Mucosa of descending colon (tissue), 3 donors: ENCODE measurements at regions not wholly inside any gene's neighbourhood (a gene's known extent, or its start where the extent isn't known, plus 50 kb on each side); places are given as distances from the start of the nearest gene placed in this dataset.

Experiments used
- ATAC-seq: fragments of 200-7000 bp; cut with Tn5 transposase; one replicate; pipeline ENCODE4 v1.9.1; 2020; ENCODE audit warnings: mild to moderate bottlenecking, moderate library complexity
- DNase-seq, 3 donors: peaks; one replicate each; pipeline ENCODE4 v3.0.0-alpha.2; 2020
- H3K36me3 ChIP-seq: fragments of 200-600 bp; one replicate; pipeline ENCODE4 v1.8.0; 2021; ENCODE audit warnings: low read depth, mild to moderate bottlenecking
- H3K4me1 ChIP-seq: fragments of 200-600 bp; one replicate; pipeline ENCODE4 v1.8.0; 2021; ENCODE audit warnings: low read depth, mild to moderate bottlenecking
- H3K4me3 ChIP-seq: fragments of 200-600 bp; one replicate; pipeline ENCODE4 v1.8.0; 2021; ENCODE audit warnings: mild to moderate bottlenecking
- H3K9me3 ChIP-seq: fragments of 200-600 bp; one replicate; pipeline ENCODE4 v1.8.0; 2021; ENCODE audit warnings: mild to moderate bottlenecking
- intact Hi-C, 2 donors: fragments of 100-400 bp; cut with DNase I in 1 of 2; cut with micrococcal nuclease in 1 of 2; formaldehyde crosslinking; loops; one replicate each; pipeline versions ENCODE4 v1.11.0 to v1.11.1; 2022; cut with DNase I, micrococcal nuclease
- TF ChIP-seq, protein P1 (sequence below): fragments of 200-600 bp; IDR thresholded peaks from one replicate; pipeline ENCODE4 v1.8.0; 2022; ENCODE audit warnings: antibody characterized with exemption, mild to moderate bottlenecking
- donor health status: DM: no; HTN: no; CAD: no; lungs with moderate emphysema.
- donor health status: DM: no; HTN: no; CAD: no.
- donor health status: DM: no; HTN: yes; CAD: no.

DNA sequence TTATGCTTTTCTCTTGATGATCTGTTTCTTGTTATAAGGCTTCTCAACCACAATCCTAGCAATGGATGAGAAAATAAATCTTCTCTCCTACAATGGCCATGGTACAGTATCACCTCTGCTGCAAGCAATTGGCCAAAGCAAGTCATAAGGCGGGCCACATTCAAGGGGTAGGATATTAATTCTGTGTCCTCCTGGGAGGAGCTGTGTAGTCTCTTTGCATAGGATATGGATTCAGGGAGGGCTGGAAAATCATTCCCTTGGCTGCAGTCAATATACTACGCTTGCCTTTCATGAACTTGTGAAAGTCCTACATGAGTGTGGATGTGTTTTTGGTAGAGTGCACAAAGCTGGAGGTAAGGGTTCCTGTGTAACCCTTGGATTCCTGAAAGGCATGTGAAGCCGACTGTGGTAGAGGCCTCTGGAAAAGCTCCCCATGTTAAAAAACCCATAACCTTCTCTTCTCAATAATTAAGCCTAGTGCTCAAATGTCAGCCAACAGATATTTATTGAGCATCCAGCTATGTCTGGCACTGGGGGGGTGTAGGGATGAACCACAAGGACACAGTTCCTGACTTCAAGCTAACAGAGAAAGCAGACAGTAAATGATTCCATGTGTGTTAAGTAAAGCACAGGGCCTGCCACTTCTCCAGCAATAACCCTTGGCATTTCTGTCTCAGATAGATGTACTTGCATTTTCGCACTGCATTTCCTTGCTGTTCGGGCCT is 147.6 kb upstream of the HS3ST3A1 start:
- TF ChIP-seq, protein P1, sequence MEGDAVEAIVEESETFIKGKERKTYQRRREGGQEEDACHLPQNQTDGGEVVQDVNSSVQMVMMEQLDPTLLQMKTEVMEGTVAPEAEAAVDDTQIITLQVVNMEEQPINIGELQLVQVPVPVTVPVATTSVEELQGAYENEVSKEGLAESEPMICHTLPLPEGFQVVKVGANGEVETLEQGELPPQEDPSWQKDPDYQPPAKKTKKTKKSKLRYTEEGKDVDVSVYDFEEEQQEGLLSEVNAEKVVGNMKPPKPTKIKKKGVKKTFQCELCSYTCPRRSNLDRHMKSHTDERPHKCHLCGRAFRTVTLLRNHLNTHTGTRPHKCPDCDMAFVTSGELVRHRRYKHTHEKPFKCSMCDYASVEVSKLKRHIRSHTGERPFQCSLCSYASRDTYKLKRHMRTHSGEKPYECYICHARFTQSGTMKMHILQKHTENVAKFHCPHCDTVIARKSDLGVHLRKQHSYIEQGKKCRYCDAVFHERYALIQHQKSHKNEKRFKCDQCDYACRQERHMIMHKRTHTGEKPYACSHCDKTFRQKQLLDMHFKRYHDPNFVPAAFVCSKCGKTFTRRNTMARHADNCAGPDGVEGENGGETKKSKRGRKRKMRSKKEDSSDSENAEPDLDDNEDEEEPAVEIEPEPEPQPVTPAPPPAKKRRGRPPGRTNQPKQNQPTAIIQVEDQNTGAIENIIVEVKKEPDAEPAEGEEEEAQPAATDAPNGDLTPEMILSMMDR: no peak
- H3K4me3 ChIP-seq: no peak overlapping the region
- ATAC-seq: no peak
- H3K9me3 ChIP-seq: no peaks in the 10 kb centered on the region
- intact Hi-C loops: no loop called here
- no peak for DNase-seq
- no peaks in the 10 kb centered on the region for H3K36me3 ChIP-seq
- H3K4me1 ChIP-seq: no peaks in the 10 kb centered on the region

DNA sequence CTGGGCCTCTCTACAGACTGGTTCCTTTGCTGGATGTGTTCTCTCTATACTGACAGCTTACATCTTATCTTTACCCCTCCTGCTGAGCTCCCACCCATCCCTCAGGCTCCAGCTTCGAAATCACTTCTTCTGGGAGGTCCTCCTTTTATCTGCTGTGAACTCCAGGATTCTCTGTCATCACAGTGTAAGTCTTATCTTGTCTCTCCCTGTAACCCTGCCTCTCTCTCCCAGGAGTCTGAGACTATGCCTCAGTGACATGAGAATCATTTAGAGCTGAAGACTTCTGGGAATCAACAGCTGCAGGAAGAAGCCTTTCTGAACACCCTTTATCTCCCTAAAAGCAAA is 148.1 kb upstream of the HS3ST3A1 start:
- Histone ChIP-seq H3K36me3 (no peaks in the 10 kb centered on the region), H3K4me1 (no peaks in the 10 kb centered on the region)
- intact Hi-C loops: no loop called here

DNA sequence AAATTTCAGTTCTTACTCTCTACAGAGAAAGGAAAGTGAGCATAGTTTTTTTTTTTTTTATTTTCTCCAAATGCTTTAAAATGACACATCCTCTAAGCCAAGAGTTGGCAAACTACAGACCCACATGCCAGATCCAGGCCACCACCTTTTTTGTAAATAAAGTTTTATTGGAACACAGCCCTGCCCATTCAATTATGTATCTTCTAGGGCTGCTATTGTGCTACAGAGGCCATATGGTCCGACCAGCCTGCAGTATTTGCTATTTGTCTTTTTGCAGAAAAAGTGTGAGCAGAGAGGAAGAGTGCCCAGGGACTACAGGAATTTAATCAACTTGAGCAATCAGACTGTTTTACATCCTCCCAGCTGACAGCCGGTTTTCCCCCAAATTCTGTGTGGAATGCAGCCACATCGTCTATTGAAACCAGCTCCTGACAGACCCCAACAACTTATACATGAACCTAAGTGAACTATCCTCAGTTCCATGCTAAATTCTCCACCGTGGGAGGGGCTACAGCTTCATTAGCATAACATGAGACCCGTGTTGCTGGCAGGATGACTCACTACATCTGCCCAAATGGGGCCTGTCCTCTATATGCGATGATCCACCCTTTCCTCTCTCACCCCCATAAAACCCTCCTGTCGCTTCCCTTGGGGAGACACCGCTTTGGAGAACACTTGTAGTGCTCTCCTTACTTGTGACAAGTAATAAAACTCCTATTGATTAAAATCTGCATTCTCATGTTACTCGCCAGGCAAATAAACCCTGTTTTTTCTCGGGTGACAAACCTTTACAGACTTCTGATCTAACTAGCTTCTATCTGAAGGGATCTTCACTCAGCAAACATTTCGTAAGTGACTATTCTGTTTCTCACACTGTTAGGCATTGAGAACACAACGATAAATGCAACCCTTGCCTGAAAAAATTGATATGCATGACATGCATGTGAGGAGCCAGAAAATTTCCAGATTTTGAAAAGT is 149.4 kb upstream of the HS3ST3A1 start:
- H3K9me3 ChIP-seq: no peaks in the 10 kb centered on the region
- ATAC-seq (peak; percentile 67), DNase-seq (peak in 1 of 3 donors; percentile 4)
- no peaks in the 10 kb centered on the region for H3K36me3 ChIP-seq
- no peak overlapping the region for H3K4me3 ChIP-seq
- H3K4me1 ChIP-seq: no peaks in the 10 kb centered on the region
- intact Hi-C loops: no loop called here
- TF ChIP-seq, protein P1: no peak

More for the DNA sequence above, 148.1 kb upstream of the HS3ST3A1 start:
- no peak for DNase-seq
- no peak for ATAC-seq
- TF ChIP-seq, protein P1: no peak
- H3K4me3 ChIP-seq: no peak overlapping the region
- no peaks in the 10 kb centered on the region for H3K9me3 ChIP-seq

DNA sequence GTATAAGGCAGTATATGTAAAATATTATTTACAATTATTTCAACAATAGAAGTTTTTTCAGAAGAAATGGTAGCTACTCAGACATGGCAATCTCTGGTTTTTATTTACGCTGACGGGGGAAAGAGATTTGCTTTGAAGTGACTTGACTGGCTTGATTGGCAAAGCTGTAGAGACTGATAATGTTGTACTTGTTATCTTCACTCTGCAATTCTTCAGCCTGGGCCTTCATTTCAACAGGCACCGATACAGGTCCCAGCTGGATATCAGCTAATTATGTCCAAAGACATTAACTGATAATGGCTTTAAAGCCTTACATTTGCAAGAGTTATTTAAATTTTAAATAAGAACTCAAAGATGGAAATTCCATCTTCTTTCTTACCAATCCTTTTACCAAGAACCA is 151.4 kb upstream of the HS3ST3A1 start:
- TF ChIP-seq, protein P1: no peak
- Histone ChIP-seq H3K36me3 (no peaks in the 10 kb centered on the region), H3K4me1 (no peaks in the 10 kb centered on the region), H3K4me3 (no peak overlapping the region), H3K9me3 (no peaks in the 10 kb centered on the region)
- DNase-seq: no peak
- intact Hi-C loops: no loop called here
- ATAC-seq: no peak

DNA sequence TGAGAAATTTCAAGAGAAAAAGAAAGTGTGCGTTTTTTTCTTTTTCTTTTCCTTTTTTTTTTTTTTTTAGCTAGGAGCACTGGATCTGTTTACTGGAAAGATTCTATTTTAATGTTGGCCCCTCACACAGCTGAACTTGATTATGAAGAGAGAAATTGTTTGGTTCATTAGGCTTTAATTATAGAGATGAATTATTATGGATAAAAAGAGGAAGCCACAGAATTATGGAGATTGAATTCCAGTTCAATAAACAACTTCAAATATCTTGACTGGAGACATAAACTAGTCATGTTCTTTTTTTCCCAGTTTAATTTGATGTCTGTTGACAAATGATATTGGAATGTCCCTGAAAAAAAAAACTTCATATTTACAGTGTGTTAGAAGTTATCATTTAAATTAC is 152.0 kb upstream of the HS3ST3A1 start:
- intact Hi-C loops: no loop called here
- TF ChIP-seq, protein P1: no peak

More for the DNA sequence above, 152.0 kb upstream of the HS3ST3A1 start:
- Histone ChIP-seq H3K4me3 (no peak overlapping the region), H3K9me3 (no peaks in the 10 kb centered on the region), H3K36me3 (no peaks in the 10 kb centered on the region), H3K4me1 (no peaks in the 10 kb centered on the region)
- DNase-seq: no peak
- no peak for ATAC-seq
